ENCODE measurements at regions not wholly inside any gene's neighbourhood (a gene's known extent, or its start where the extent isn't known, plus 50 kb on each side); places are given as distances from the start of the nearest gene placed in this dataset.

DNA sequence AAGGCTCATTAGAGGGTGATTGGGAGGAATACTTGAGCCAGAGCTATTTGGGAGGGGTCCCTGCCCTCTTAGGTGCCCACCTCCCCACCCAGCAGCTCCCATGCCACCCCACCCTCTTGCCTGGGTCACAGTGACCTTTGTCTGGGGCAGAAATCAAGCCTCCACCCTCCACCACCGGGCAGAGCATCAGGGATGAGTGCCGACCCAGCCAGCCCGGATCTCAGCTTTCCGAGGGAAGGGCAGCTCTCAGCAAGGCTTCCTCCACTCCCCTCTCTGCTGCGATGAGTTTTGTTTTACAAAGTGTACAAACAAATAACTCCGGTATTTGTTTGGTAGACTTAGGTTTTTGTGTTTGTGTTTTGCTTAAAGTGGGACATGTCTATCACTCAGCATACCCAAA is 136.7 kb upstream of the CST7 start:
- in situ Hi-C loops (cut with MboI; ENCODE audit: low pct_ligation_motif_present in 1 of 4, low pct_unique_long_range_greater_than_20kb in 1 of 4, low sequenced_read_pairs in 3 of 4): no loop called here
- TF ChIP-seq EP300 (IDR thresholded peaks at IDR 0.05; ENCODE audit: low read depth) (no peak), POLR2A (IDR thresholded peaks at IDR 0.05) (no peak), POLR2AphosphoS5 (IDR thresholded peaks at IDR 0.05) (no peak)
- TF ChIP-seq, protein P1, sequence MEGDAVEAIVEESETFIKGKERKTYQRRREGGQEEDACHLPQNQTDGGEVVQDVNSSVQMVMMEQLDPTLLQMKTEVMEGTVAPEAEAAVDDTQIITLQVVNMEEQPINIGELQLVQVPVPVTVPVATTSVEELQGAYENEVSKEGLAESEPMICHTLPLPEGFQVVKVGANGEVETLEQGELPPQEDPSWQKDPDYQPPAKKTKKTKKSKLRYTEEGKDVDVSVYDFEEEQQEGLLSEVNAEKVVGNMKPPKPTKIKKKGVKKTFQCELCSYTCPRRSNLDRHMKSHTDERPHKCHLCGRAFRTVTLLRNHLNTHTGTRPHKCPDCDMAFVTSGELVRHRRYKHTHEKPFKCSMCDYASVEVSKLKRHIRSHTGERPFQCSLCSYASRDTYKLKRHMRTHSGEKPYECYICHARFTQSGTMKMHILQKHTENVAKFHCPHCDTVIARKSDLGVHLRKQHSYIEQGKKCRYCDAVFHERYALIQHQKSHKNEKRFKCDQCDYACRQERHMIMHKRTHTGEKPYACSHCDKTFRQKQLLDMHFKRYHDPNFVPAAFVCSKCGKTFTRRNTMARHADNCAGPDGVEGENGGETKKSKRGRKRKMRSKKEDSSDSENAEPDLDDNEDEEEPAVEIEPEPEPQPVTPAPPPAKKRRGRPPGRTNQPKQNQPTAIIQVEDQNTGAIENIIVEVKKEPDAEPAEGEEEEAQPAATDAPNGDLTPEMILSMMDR (IDR thresholded peaks at IDR 0.05): no peak
- Histone ChIP-seq H3K9me3 (no peaks in the 10 kb centered on the region), H3K27ac (no peak overlapping the region), H3K4me3 (no peak overlapping the region), H3K4me1 (no peaks in the 10 kb centered on the region), H3K36me3 (no peaks in the 10 kb centered on the region), H3K27me3 (no peaks in the 10 kb centered on the region)
- intact Hi-C loops (cut with DNase I; ENCODE audit: low total_unique reads): no loop called here
- 55 to 100% methylated on average over 1 to 6 of the region's 6 CpGs for WGBS, 2 donors (ENCODE audit: low coverage in 1 of 2)
- DNase-seq: no peak

DNA sequence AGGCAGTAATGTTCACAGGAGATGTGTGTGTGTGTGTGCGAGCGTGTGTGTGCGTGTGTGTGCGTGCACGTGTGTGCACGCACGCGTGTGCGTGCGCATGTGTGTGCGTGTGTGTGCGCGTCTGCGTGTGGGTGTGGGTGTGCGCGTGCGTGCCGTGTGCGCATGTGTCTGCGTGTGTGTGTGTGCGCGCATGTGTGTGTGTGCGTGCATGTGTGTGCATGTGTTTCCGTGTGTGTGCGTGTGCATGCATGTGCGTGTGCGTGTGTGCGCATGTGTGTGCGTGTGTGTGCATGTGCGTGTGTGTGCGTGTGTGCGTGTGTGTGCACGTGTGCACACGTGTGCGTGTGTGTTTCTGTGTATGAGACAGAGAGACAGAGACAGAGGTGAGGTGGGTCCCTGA is 136.0 kb upstream of the CST7 start:
- DNase-seq: no peak
- H3K27ac ChIP-seq: no peak overlapping the region

DNA sequence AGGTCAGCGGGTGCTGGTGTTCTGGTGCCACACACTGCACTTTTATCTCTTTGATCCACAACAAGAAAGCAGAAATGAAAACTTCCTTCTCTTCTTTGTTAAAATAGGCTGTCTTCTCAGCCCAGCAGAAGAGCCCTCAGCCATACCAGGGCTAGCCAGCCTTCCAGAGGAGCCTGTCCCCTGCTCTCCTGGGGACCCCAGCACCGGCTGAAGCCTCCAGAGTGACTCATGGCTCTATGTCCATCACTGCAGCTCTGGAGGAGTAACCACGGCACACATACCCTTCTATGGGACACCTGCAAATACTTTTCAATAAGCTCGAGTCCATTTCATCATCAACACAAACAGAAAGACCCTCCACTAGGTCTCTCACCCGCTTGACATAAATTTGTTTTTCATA is 135.6 kb upstream of the CST7 start:
- Histone ChIP-seq H3K36me3 (no peaks in the 10 kb centered on the region), H3K9me3 (no peaks in the 10 kb centered on the region), H3K27ac (no peak overlapping the region), H3K4me3 (no peak overlapping the region), H3K4me1 (no peaks in the 10 kb centered on the region), H3K27me3 (no peaks in the 10 kb centered on the region)
- TF ChIP-seq POLR2AphosphoS5 (IDR thresholded peaks at IDR 0.05) (no peak), POLR2A (IDR thresholded peaks at IDR 0.05) (no peak), EP300 (IDR thresholded peaks at IDR 0.05; ENCODE audit: low read depth) (no peak)
- TF ChIP-seq, protein P1 (IDR thresholded peaks at IDR 0.05): no peak
- WGBS, 2 donors (ENCODE audit: low coverage in 1 of 2): 65 to 84% methylated on average over 2 to 5 of the region's 5 CpGs
- DNase-seq: no peak
- intact Hi-C loops (cut with DNase I; ENCODE audit: low total_unique reads) (no loop called here), in situ Hi-C loops (cut with MboI; ENCODE audit: low pct_ligation_motif_present in 1 of 4, low pct_unique_long_range_greater_than_20kb in 1 of 4, low sequenced_read_pairs in 3 of 4) (no loop called here)

More for the DNA sequence above, 136.0 kb upstream of the CST7 start:
- no peaks in the 10 kb centered on the region for H3K4me1 ChIP-seq
- H3K4me3 ChIP-seq: no peak overlapping the region
- TF ChIP-seq POLR2AphosphoS5 (IDR thresholded peaks at IDR 0.05): no peak
- TF ChIP-seq, protein P1 (IDR thresholded peaks at IDR 0.05): no peak
- TF ChIP-seq EP300 (IDR thresholded peaks at IDR 0.05; ENCODE audit: low read depth): no peak
- no peak for TF ChIP-seq POLR2A (IDR thresholded peaks at IDR 0.05)
- H3K36me3 ChIP-seq: no peaks in the 10 kb centered on the region
- in situ Hi-C loops (cut with MboI; ENCODE audit: low pct_ligation_motif_present in 1 of 4, low pct_unique_long_range_greater_than_20kb in 1 of 4, low sequenced_read_pairs in 3 of 4): no loop called here
- no peaks in the 10 kb centered on the region for H3K9me3 ChIP-seq
- no peaks in the 10 kb centered on the region for H3K27me3 ChIP-seq
- intact Hi-C loops (cut with DNase I; ENCODE audit: low total_unique reads): no loop called here
- 81 to 86% methylated on average over 29 to 35 of the region's 35 CpGs for WGBS, 2 donors (ENCODE audit: low coverage in 1 of 2)

DNA sequence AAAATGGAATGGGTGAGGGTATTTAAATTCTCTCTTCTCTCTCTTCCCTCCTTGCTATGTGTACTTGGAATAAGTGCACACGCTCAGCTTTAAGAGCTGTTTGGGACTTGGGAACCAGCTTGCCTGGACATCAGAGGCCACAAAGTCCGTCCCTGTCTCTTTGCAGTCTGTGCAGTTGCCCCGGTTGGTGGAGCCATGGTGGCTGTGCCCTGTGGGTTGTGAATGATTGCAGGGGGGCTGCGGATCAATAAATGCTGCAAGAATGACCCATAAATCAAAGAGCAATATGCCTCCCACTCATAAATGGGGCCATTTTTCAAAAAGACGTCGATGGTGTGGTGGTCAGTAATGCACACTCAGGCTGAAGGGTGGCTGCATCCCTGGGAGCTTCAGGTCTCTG is 135.1 kb upstream of the CST7 start:
- H3K36me3 ChIP-seq: no peaks in the 10 kb centered on the region
- intact Hi-C loops (cut with DNase I; ENCODE audit: low total_unique reads) (no loop called here), in situ Hi-C loops (cut with MboI; ENCODE audit: low pct_ligation_motif_present in 1 of 4, low pct_unique_long_range_greater_than_20kb in 1 of 4, low sequenced_read_pairs in 3 of 4) (no loop called here)
- H3K27me3 ChIP-seq: no peaks in the 10 kb centered on the region
- no peaks in the 10 kb centered on the region for H3K9me3 ChIP-seq
- no peak for DNase-seq
- TF ChIP-seq POLR2A (IDR thresholded peaks at IDR 0.05): no peak
- no peak for TF ChIP-seq POLR2AphosphoS5 (IDR thresholded peaks at IDR 0.05)
- TF ChIP-seq, protein P1 (IDR thresholded peaks at IDR 0.05): no peak
- no peak for TF ChIP-seq EP300 (IDR thresholded peaks at IDR 0.05; ENCODE audit: low read depth)
- no peak overlapping the region for H3K4me3 ChIP-seq
- 76% methylated on average over 6 of the region's 6 CpGs; no CpG with 5 or more reads in 1 of the 2 donors for WGBS, 2 donors (ENCODE audit: low coverage in 1 of 2)
- H3K4me1 ChIP-seq: no peaks in the 10 kb centered on the region
- H3K27ac ChIP-seq: no peak overlapping the region

Measured in transverse colon (tissue), 4 donors.